Thyroid gland (tissue), 4 donors: ENCODE measurements at regions not wholly inside any gene's neighbourhood (a gene's known extent, or its start where the extent isn't known, plus 50 kb on each side); places are given as distances from the start of the nearest gene placed in this dataset.

Source experiments
- CTCF ChIP-seq, 6 experiments: fragments of 200-600 bp in 3 of 6; fragments of 450-650 bp in 3 of 6; sonication (generic) in 3 of 6; IDR thresholded peaks; one replicate each; pipeline ENCODE4 v1.5.1; 2016 to 2019; ENCODE audit warnings: antibody characterized with exemption in 6 of 6, mild to moderate bottlenecking in 2 of 6, inconsistent platforms in 1 of 6, moderate library complexity in 1 of 6
- POLR2A ChIP-seq, 2 donors: fragments of 450-650 bp; IDR thresholded peaks; one replicate each; pipeline ENCODE4 v1.6.1; 2017; ENCODE audit warnings: antibody characterized with exemption in 2 of 2, mild to moderate bottlenecking in 2 of 2, moderate library complexity in 1 of 2

- TF ChIP-seq CTCF (IDR thresholded peaks at IDR 0.05) (no peak), POLR2A (IDR thresholded peaks at IDR 0.05) (no peak)
Observed at GRCh38 chr13:40384976-40385857, 281.2 kb downstream of the FOXO1 start.
